Peyer's patch (tissue), 4 donors: ENCODE measurements at regions not wholly inside any gene's neighbourhood (a gene's known extent, or its start where the extent isn't known, plus 50 kb on each side); places are given as distances from the start of the nearest gene placed in this dataset.

Source experiments
- POLR2A ChIP-seq, 2 donors: fragments of 450-650 bp; IDR thresholded peaks; one replicate each; pipeline ENCODE4 v1.5.1; 2017; ENCODE audit warnings: antibody characterized with exemption in 2 of 2, mild to moderate bottlenecking in 2 of 2, moderate library complexity in 2 of 2
- TF ChIP-seq, protein P1 (sequence below), 6 experiments: fragments of 450-650 bp in 4 of 6; fragments of 200-600 bp in 2 of 6; sonication (generic) in 1 of 6; IDR thresholded peaks; one replicate each; pipeline ENCODE4 v1.5.1; 2017 to 2019; ENCODE audit warnings: antibody characterized with exemption in 6 of 6, mild to moderate bottlenecking in 3 of 6, moderate library complexity in 1 of 6

DNA sequence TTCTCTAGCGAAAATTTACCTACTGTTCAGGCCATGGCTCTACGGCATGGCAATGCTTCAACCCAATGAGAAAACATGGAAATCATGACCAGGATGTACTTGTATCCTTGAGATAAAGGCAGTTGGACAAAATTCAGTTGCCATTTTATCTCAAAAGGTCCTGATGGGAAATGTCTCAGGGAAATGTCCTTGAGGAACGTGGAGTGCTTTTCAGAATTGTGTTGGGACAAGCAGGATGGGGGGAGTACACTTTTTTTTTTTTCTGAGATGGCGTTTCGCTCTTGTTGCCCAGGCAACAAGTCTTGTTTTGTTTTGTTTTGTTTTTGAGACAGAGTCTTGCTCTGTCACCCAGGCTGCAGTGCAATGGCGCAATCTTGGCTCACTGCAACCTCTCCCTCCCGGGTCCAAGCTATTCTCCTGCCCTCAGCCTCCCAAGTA lies 86.8 kb upstream of the EIF5 start:
- TF ChIP-seq, protein P1, sequence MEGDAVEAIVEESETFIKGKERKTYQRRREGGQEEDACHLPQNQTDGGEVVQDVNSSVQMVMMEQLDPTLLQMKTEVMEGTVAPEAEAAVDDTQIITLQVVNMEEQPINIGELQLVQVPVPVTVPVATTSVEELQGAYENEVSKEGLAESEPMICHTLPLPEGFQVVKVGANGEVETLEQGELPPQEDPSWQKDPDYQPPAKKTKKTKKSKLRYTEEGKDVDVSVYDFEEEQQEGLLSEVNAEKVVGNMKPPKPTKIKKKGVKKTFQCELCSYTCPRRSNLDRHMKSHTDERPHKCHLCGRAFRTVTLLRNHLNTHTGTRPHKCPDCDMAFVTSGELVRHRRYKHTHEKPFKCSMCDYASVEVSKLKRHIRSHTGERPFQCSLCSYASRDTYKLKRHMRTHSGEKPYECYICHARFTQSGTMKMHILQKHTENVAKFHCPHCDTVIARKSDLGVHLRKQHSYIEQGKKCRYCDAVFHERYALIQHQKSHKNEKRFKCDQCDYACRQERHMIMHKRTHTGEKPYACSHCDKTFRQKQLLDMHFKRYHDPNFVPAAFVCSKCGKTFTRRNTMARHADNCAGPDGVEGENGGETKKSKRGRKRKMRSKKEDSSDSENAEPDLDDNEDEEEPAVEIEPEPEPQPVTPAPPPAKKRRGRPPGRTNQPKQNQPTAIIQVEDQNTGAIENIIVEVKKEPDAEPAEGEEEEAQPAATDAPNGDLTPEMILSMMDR (IDR thresholded peaks at IDR 0.05) = no peak
- no peak for TF ChIP-seq POLR2A (IDR thresholded peaks at IDR 0.05)
